Nephron (organoid): ENCODE measurements at regions not wholly inside any gene's neighbourhood (a gene's known extent, or its start where the extent isn't known, plus 50 kb on each side); places are given as distances from the start of the nearest gene placed in this dataset.

ENCODE experiments used
- H3K27ac Mint-ChIP-seq, 3 experiments: 2 replicates each; pipeline ENCODE4 v1.8.0; 2020; ENCODE audit warnings: mixed read lengths in 3 of 3, mild to moderate bottlenecking in 2 of 3, moderate library complexity in 1 of 3
- H3K27me3 Mint-ChIP-seq: 2 replicates; pipeline ENCODE4 v1.8.0; 2021; ENCODE audit warnings: low read depth, mild to moderate bottlenecking, moderate library complexity, mixed read lengths
- H3K36me3 Mint-ChIP-seq: 2 replicates; pipeline ENCODE4 v1.8.0; 2020; ENCODE audit warnings: low read depth, mixed read lengths
- H3K4me1 Mint-ChIP-seq: 2 replicates; pipeline ENCODE4 v1.8.0; 2020; ENCODE audit warnings: mixed read lengths
- H3K4me3 Mint-ChIP-seq, 3 experiments: 2 replicates each; pipeline ENCODE4 v1.8.0; 2020; ENCODE audit warnings: mild to moderate bottlenecking in 3 of 3, mixed read lengths in 3 of 3, moderate library complexity in 2 of 3
- H3K9me3 Mint-ChIP-seq: 2 replicates; pipeline ENCODE4 v1.8.0; 2020; ENCODE audit warnings: mixed read lengths
- CTCF ChIP-seq, 3 experiments: fragments of 200-600 bp; sonication (generic); IDR thresholded peaks; one replicate each; pipeline ENCODE4 v1.5.0; 2021; ENCODE audit warnings: antibody characterized with exemption in 3 of 3; ENCODE audit not compliant: unreplicated experiment in 3 of 3

GRCh38 chr18:54696616-54697293, 105.7 kb downstream of the DYNAP start:
- peaks cover 6% of the 10 kb centered on the region for H3K9me3 Mint-ChIP-seq

GRCh38 chr18:54700580-54700979, 109.5 kb downstream of the DYNAP start:
- no peak overlapping the region for H3K27ac Mint-ChIP-seq
- H3K27me3 Mint-ChIP-seq: no peaks in the 10 kb centered on the region
- no peaks in the 10 kb centered on the region for H3K9me3 Mint-ChIP-seq
- no peaks in the 10 kb centered on the region for H3K36me3 Mint-ChIP-seq
- H3K4me1 Mint-ChIP-seq: no peaks in the 10 kb centered on the region
- no peak for TF ChIP-seq CTCF (IDR thresholded peaks at IDR 0.05; ENCODE audit: unreplicated experiment in 3 of 3)
- H3K4me3 Mint-ChIP-seq: no peak overlapping the region

More at GRCh38 chr18:54696616-54697293, 105.7 kb downstream of the DYNAP start:
- no peak for TF ChIP-seq CTCF (IDR thresholded peaks at IDR 0.05; ENCODE audit: unreplicated experiment in 3 of 3)
- Mint-ChIP-seq H3K27ac (no peak overlapping the region), H3K36me3 (no peaks in the 10 kb centered on the region), H3K4me3 (no peak overlapping the region), H3K27me3 (no peaks in the 10 kb centered on the region), H3K4me1 (no peaks in the 10 kb centered on the region)

GRCh38 chr18:54702686-54703085, 111.6 kb downstream of the DYNAP start:
- H3K36me3 Mint-ChIP-seq: no peaks in the 10 kb centered on the region
- peaks cover 5% of the 10 kb centered on the region for H3K9me3 Mint-ChIP-seq

GRCh38 chr18:54710074-54710899, 118.0 kb upstream of the RAB27B start:
- Mint-ChIP-seq H3K27ac (no peak overlapping the region), H3K36me3 (no peaks in the 10 kb centered on the region), H3K9me3 (peaks cover 8% of the 10 kb centered on the region), H3K4me3 (no peak overlapping the region), H3K4me1 (no peaks in the 10 kb centered on the region), H3K27me3 (no peaks in the 10 kb centered on the region)
- TF ChIP-seq CTCF (IDR thresholded peaks at IDR 0.05; ENCODE audit: unreplicated experiment in 3 of 3): no peak

More at GRCh38 chr18:54702686-54703085, 111.6 kb downstream of the DYNAP start:
- Mint-ChIP-seq H3K27me3 (no peaks in the 10 kb centered on the region), H3K4me1 (no peaks in the 10 kb centered on the region), H3K27ac (no peak overlapping the region), H3K4me3 (no peak overlapping the region)
- TF ChIP-seq CTCF (IDR thresholded peaks at IDR 0.05; ENCODE audit: unreplicated experiment in 3 of 3): no peak

- no peaks in the 10 kb centered on the region for H3K4me1 Mint-ChIP-seq
- no peak overlapping the region for H3K27ac Mint-ChIP-seq
- H3K9me3 Mint-ChIP-seq: peaks cover 8% of the 10 kb centered on the region
- no peak for TF ChIP-seq CTCF (IDR thresholded peaks at IDR 0.05; ENCODE audit: unreplicated experiment in 3 of 3)
- no peaks in the 10 kb centered on the region for H3K27me3 Mint-ChIP-seq
- H3K36me3 Mint-ChIP-seq: no peaks in the 10 kb centered on the region
- H3K4me3 Mint-ChIP-seq: no peak overlapping the region
These were observed 117.4 kb upstream of the RAB27B start for GRCh38 chr18:54710900-54711281.
